HG03565 (cell line): ENCODE measurements at regions not wholly inside any gene's neighbourhood (a gene's known extent, or its start where the extent isn't known, plus 50 kb on each side); places are given as distances from the start of the nearest gene placed in this dataset.
"Not testable (repeated sequence)": the region's sequence is repeated elsewhere in the genome, so short reads cannot be mapped to it uniquely, and the experiment has no call there.

Experiments
- ATAC-seq: cut with Tn5 transposase; IDR thresholded peaks from one replicate; pipeline ENCODE4 v1.9.1; 2021; ENCODE audit warnings: mild to moderate bottlenecking, moderate library complexity; ENCODE audit not compliant: unreplicated experiment

- not testable (repeated sequence) for ATAC-seq
These were observed 125.4 kb upstream of the PDE4D start for GRCh38 chr5:60018960-60019359.

- no peak for ATAC-seq
These were observed 124.6 kb upstream of the PDE4D start for GRCh38 chr5:60018091-60018490.

- ATAC-seq: no peak
These were observed 120.8 kb upstream of the PDE4D start for GRCh38 chr5:60014331-60014730.

GRCh38 chr5:60010853-60011252 is 117.3 kb upstream of the PDE4D start:
- no peak for ATAC-seq

GRCh38 chr5:60010328-60010727 is 116.8 kb upstream of the PDE4D start:
- no peak for ATAC-seq

- no peak for ATAC-seq
These were observed 114.2 kb upstream of the PDE4D start for GRCh38 chr5:60007729-60008128.

- no peak for ATAC-seq
These were observed 105.5 kb upstream of the PDE4D start for GRCh38 chr5:59999056-59999455.

GRCh38 chr5:59992206-59992605 is 98.7 kb upstream of the PDE4D start:
- no peak for ATAC-seq

- no peak for ATAC-seq
These were observed 94.9 kb upstream of the PDE4D start for GRCh38 chr5:59988396-59988795.

GRCh38 chr5:59976342-59976741 is 82.8 kb upstream of the PDE4D start:
- ATAC-seq: no peak

- ATAC-seq: no peak
These were observed 78.5 kb upstream of the PDE4D start for GRCh38 chr5:59972043-59972442.

- no peak for ATAC-seq
These were observed 65.8 kb upstream of the PDE4D start for GRCh38 chr5:59959330-59959729.

- ATAC-seq: no peak
These were observed 62.7 kb upstream of the PDE4D start for GRCh38 chr5:59956130-59956783.

- no peak for ATAC-seq
These were observed 61.7 kb upstream of the PDE4D start for GRCh38 chr5:59955241-59955640.

- no peak for ATAC-seq
These were observed 50.1 kb upstream of the PDE4D start for GRCh38 chr5:59943452-59944113.
